ENCODE measurements at regions not wholly inside any gene's neighbourhood (a gene's known extent, or its start where the extent isn't known, plus 50 kb on each side); places are given as distances from the start of the nearest gene placed in this dataset.

DNA sequence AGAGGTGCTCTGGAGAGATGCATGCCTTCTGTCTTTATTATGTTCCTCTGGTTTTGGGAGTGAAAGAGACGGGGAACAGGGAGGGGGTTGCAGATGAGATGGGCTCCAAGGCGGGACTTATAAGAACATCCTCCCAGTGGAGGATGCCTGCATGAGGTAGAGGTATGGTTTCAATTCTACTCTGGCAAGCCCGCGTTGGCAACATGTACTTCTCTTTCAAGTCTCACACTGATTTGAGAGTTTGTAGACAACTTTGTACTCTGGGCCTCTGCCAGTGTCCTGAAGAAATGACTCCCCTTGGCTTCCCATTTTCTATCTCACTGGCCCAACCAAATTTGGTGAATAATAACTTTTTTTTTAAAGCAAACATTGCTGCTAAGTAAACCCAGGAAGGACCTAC, 121.3 kb downstream of the C12orf75 start:
- TF ChIP-seq TEAD4 (IDR thresholded peaks at IDR 0.05): no peak
- no peak for TF ChIP-seq TAF1 (IDR thresholded peaks at IDR 0.05; ENCODE audit: low read depth)
- no peak for TF ChIP-seq ZBTB7A (IDR thresholded peaks at IDR 0.05; ENCODE audit: low read depth)
- TF ChIP-seq CEBPB (IDR thresholded peaks at IDR 0.05): no peak
- TF ChIP-seq YY1 (IDR thresholded peaks at IDR 0.05; ENCODE audit: low read depth): no peak
- no peak for TF ChIP-seq EP300 (IDR thresholded peaks at IDR 0.05; ENCODE audit: borderline replicate concordance)

GRCh38 chr12:105453316-105453715, 122.8 kb downstream of the C12orf75 start:
- TF ChIP-seq NFIC (IDR thresholded peaks at IDR 0.05): no peak
- TF ChIP-seq TCF12 (IDR thresholded peaks at IDR 0.05; ENCODE audit: low read depth): no peak
- TF ChIP-seq ZBTB7A (IDR thresholded peaks at IDR 0.05; ENCODE audit: low read depth): no peak
- TF ChIP-seq, protein P1, sequence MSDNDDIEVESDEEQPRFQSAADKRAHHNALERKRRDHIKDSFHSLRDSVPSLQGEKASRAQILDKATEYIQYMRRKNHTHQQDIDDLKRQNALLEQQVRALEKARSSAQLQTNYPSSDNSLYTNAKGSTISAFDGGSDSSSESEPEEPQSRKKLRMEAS (IDR thresholded peaks at IDR 0.05): no peak
- TF ChIP-seq TEAD4 (IDR thresholded peaks at IDR 0.05): no peak
- TF ChIP-seq, protein P2, sequence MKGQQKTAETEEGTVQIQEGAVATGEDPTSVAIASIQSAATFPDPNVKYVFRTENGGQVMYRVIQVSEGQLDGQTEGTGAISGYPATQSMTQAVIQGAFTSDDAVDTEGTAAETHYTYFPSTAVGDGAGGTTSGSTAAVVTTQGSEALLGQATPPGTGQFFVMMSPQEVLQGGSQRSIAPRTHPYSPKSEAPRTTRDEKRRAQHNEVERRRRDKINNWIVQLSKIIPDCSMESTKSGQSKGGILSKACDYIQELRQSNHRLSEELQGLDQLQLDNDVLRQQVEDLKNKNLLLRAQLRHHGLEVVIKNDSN (IDR thresholded peaks at IDR 0.05): no peak
- TF ChIP-seq EGR1 (IDR thresholded peaks at IDR 0.05): no peak
- no peak for TF ChIP-seq REST (IDR thresholded peaks at IDR 0.05; ENCODE audit: low read depth)
- no peak for TF ChIP-seq YY1 (IDR thresholded peaks at IDR 0.05; ENCODE audit: low read depth)
- TF ChIP-seq CREB1 (IDR thresholded peaks at IDR 0.05; ENCODE audit: low read depth): no peak
- TF ChIP-seq EP300 (IDR thresholded peaks at IDR 0.05; ENCODE audit: borderline replicate concordance): no peak
- no peak for TF ChIP-seq TAF1 (IDR thresholded peaks at IDR 0.05; ENCODE audit: low read depth)
- no peak for TF ChIP-seq CEBPB (IDR thresholded peaks at IDR 0.05)
- no peak for TF ChIP-seq FOXM1 (IDR thresholded peaks at IDR 0.05; ENCODE audit: borderline replicate concordance, low read depth)

GRCh38 chr12:105454688-105455087, 124.2 kb downstream of the C12orf75 start:
- no peak for TF ChIP-seq CREB1 (IDR thresholded peaks at IDR 0.05; ENCODE audit: low read depth)
- no peak for TF ChIP-seq TEAD4 (IDR thresholded peaks at IDR 0.05)
- TF ChIP-seq, protein P1 (IDR thresholded peaks at IDR 0.05): no peak
- TF ChIP-seq ZBTB7A (IDR thresholded peaks at IDR 0.05; ENCODE audit: low read depth): no peak
- no peak for TF ChIP-seq CEBPB (IDR thresholded peaks at IDR 0.05)
- TF ChIP-seq YY1 (IDR thresholded peaks at IDR 0.05; ENCODE audit: low read depth): no peak
- no peak for TF ChIP-seq REST (IDR thresholded peaks at IDR 0.05; ENCODE audit: low read depth)
- no peak for TF ChIP-seq RAD21 (IDR thresholded peaks at IDR 0.05; ENCODE audit: low read depth)
- TF ChIP-seq EP300 (IDR thresholded peaks at IDR 0.05; ENCODE audit: borderline replicate concordance): no peak
- no peak for TF ChIP-seq TCF12 (IDR thresholded peaks at IDR 0.05; ENCODE audit: low read depth)
- TF ChIP-seq FOXM1 (IDR thresholded peaks at IDR 0.05; ENCODE audit: borderline replicate concordance, low read depth): no peak
- TF ChIP-seq NFIC (IDR thresholded peaks at IDR 0.05): no peak
- TF ChIP-seq, protein P2 (IDR thresholded peaks at IDR 0.05): no peak
- no peak for TF ChIP-seq EGR1 (IDR thresholded peaks at IDR 0.05)

GRCh38 chr12:105455261-105455660, 124.8 kb downstream of the C12orf75 start:
- TF ChIP-seq RAD21 (IDR thresholded peaks at IDR 0.05; ENCODE audit: low read depth) (peak; percentile 86), YY1 (IDR thresholded peaks at IDR 0.05; ENCODE audit: low read depth) (no peak), CREB1 (IDR thresholded peaks at IDR 0.05; ENCODE audit: low read depth) (no peak), EP300 (IDR thresholded peaks at IDR 0.05; ENCODE audit: borderline replicate concordance) (peak; percentile 34; the same call in 1 of the 2 replicates), TCF12 (IDR thresholded peaks at IDR 0.05; ENCODE audit: low read depth) (peak; percentile 42; the same call in 1 of the 2 replicates)
- TF ChIP-seq, protein P2 (IDR thresholded peaks at IDR 0.05): no peak
- TF ChIP-seq, protein P1 (IDR thresholded peaks at IDR 0.05): no peak

DNA sequence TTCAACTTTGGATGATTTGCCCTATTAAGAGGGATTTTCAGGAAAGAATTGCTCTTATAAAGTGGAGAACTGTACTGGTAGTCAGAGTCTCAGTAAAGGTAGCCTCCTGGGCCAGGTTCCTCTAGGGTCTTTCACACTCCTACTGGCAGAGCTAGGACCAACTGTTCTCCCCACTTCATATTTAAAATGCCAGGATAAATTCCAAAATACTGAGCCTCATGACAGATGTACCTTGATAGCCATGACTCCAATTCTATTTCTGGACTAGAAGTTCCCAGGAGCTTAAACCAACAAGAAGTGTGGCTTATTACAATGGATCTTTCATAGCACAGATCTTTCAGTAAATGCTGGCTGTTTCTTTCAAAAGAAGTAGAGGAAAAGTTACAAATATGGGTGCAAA, 126.5 kb downstream of the C12orf75 start:
- TF ChIP-seq RAD21 (IDR thresholded peaks at IDR 0.05; ENCODE audit: low read depth): no peak
- TF ChIP-seq CEBPB (IDR thresholded peaks at IDR 0.05): no peak
- no peak for TF ChIP-seq REST (IDR thresholded peaks at IDR 0.05; ENCODE audit: low read depth)
- no peak for TF ChIP-seq EP300 (IDR thresholded peaks at IDR 0.05; ENCODE audit: borderline replicate concordance)
- TF ChIP-seq, protein P1 (IDR thresholded peaks at IDR 0.05): no peak
- no peak for TF ChIP-seq EGR1 (IDR thresholded peaks at IDR 0.05)
- TF ChIP-seq YY1 (IDR thresholded peaks at IDR 0.05; ENCODE audit: low read depth): no peak
- TF ChIP-seq TEAD4 (IDR thresholded peaks at IDR 0.05): no peak
- no peak for TF ChIP-seq TCF12 (IDR thresholded peaks at IDR 0.05; ENCODE audit: low read depth)
- TF ChIP-seq ZBTB7A (IDR thresholded peaks at IDR 0.05; ENCODE audit: low read depth): no peak
- no peak for TF ChIP-seq FOXM1 (IDR thresholded peaks at IDR 0.05; ENCODE audit: borderline replicate concordance, low read depth)
- no peak for TF ChIP-seq TAF1 (IDR thresholded peaks at IDR 0.05; ENCODE audit: low read depth)
- no peak for TF ChIP-seq NFIC (IDR thresholded peaks at IDR 0.05)
